Lower leg skin (tissue), 3 donors: ENCODE measurements at regions not wholly inside any gene's neighbourhood (a gene's known extent, or its start where the extent isn't known, plus 50 kb on each side); places are given as distances from the start of the nearest gene placed in this dataset.

Source experiments
- POLR2A ChIP-seq, 2 donors: fragments of 450-650 bp; IDR thresholded peaks; one replicate each; pipeline ENCODE4 v1.6.1; 2016 to 2017; ENCODE audit warnings: antibody characterized with exemption in 2 of 2, mild to moderate bottlenecking in 1 of 2, moderate library complexity in 1 of 2
- TF ChIP-seq, protein P1 (sequence below), 3 donors: fragments of 450-650 bp; IDR thresholded peaks; one replicate each; pipeline ENCODE4 v1.5.1; 2016; ENCODE audit warnings: antibody characterized with exemption in 3 of 3, mild to moderate bottlenecking in 3 of 3, moderate library complexity in 2 of 3

DNA sequence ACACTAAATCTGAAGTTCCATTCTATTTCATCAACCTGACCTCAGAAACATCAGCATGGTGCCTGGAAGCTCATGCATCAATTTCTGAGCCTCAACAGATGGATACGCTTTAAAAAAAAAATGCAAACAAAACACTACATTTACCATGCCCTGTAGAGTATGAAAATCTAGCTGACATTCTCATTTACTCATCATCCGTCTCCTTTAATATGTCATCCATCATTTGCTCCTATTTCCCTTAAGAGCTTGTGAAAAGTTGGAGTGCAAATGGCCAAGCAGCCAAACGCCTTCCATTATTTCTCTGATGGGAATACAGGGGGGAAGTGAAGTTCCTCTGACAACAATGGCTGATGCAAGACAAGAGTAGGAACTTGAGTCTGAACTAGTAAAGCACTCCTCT lies 295.0 kb downstream of the TGFB2 start:
- TF ChIP-seq, protein P1, sequence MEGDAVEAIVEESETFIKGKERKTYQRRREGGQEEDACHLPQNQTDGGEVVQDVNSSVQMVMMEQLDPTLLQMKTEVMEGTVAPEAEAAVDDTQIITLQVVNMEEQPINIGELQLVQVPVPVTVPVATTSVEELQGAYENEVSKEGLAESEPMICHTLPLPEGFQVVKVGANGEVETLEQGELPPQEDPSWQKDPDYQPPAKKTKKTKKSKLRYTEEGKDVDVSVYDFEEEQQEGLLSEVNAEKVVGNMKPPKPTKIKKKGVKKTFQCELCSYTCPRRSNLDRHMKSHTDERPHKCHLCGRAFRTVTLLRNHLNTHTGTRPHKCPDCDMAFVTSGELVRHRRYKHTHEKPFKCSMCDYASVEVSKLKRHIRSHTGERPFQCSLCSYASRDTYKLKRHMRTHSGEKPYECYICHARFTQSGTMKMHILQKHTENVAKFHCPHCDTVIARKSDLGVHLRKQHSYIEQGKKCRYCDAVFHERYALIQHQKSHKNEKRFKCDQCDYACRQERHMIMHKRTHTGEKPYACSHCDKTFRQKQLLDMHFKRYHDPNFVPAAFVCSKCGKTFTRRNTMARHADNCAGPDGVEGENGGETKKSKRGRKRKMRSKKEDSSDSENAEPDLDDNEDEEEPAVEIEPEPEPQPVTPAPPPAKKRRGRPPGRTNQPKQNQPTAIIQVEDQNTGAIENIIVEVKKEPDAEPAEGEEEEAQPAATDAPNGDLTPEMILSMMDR (IDR thresholded peaks at IDR 0.05) = no peak
- TF ChIP-seq POLR2A (IDR thresholded peaks at IDR 0.05) = no peak
